RWPE1 (cell line): ENCODE measurements at regions not wholly inside any gene's neighbourhood (a gene's known extent, or its start where the extent isn't known, plus 50 kb on each side); places are given as distances from the start of the nearest gene placed in this dataset.

Experiments
- CTCF ChIA-PET: fragments of 350-600 bp; sonication (Branson Sonifier 250); formaldehyde crosslinking; extraction: SDS; loops from one replicate; lab custom pipeline; 2021; lab: Yijun Ruan, JAX
- POLR2A ChIA-PET: fragments of 400-600 bp; formaldehyde crosslinking; extraction: SDS; loops from one replicate; lab custom pipeline; 2020; ENCODE audit warnings: antibody characterized with exemption; ENCODE audit not compliant: low non-redundant PET; lab: Yijun Ruan, JAX
- DNase-seq: peaks from one replicate; pipeline ENCODE4 v3.0.0; 2012; ENCODE audit warnings: low spot score
- H3K27ac ChIP-seq: fragments of 450-650 bp; 2 replicates; pipeline ENCODE4 v1.5.1; 2017
- TF ChIP-seq, protein P1 (sequence below): fragments of 450-650 bp; conservative IDR thresholded peaks from 2 replicates; pipeline ENCODE4 v1.5.1; 2017; ENCODE audit warnings: low read depth, mild to moderate bottlenecking

DNA sequence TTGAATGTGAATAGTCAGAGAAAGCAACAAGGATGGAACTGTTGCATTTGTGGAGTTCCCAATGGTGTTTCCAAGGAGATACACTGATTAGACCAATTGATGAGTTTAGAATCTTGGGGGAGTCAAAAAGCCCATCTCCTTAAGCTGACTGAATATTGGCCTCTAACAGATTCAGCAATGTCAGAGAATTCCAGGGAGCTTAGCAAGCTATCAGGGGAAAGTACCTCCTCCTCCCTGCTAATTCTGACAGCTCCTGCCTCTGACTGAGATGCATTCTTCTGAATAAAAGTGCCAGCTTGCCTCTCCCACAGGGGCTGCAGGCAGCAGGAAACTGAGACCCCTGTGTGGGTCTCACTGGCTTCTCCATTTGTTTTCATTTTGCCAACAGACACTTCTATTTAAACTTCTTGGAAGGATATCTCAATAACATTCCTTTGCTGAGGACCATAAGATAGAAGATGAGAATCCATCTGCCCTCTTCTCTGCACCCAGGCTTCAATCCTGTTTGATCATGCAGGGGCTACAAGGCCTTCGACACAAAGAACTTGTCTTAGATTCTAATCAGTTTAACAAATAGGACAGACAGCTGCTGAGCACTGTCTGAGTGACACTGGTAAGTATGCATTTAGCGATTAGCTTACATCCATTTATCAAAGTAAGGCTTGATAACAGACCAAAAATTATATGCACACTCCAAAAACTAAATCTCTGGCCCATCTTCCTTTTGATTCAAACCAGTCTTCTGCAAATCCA, 1080.8 kb downstream of the TUSC7 start:
- ChIA-PET POLR2A (no interaction called here), CTCF (no interaction called here)
- no peak for DNase-seq
- TF ChIP-seq, protein P1, sequence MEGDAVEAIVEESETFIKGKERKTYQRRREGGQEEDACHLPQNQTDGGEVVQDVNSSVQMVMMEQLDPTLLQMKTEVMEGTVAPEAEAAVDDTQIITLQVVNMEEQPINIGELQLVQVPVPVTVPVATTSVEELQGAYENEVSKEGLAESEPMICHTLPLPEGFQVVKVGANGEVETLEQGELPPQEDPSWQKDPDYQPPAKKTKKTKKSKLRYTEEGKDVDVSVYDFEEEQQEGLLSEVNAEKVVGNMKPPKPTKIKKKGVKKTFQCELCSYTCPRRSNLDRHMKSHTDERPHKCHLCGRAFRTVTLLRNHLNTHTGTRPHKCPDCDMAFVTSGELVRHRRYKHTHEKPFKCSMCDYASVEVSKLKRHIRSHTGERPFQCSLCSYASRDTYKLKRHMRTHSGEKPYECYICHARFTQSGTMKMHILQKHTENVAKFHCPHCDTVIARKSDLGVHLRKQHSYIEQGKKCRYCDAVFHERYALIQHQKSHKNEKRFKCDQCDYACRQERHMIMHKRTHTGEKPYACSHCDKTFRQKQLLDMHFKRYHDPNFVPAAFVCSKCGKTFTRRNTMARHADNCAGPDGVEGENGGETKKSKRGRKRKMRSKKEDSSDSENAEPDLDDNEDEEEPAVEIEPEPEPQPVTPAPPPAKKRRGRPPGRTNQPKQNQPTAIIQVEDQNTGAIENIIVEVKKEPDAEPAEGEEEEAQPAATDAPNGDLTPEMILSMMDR: no peak
- H3K27ac ChIP-seq: no peak overlapping the region

DNA sequence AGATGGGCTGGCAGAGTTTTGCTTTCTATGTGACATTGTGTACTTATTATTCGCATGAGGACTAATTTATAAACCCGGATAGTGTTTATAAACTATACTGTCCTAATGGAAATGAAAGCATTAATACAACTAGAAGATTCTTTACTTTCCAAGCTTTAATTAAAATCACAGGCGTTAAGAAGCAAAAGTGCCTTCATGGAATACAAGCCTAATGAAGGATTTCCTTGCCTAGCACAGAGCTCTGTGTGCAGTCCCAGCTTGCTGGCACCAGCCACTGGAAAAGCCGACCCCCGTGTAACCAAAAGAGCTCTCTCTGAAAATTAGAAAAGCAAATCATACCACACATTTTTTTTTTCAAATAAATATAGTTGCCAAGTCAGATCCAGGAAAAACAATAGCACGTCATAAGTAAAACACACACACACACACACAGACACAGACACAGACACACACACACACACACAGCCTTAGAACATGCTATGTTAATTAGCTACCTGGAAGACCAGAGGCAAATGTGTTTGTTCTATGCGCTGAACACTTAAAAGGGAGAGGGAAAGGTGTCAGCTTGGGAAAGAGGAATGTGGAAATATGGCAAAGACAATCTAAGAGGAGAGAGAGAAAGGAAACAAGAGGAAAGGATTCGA, 1084.2 kb downstream of the TUSC7 start:
- POLR2A ChIA-PET: no interaction called here
- H3K27ac ChIP-seq: no peak overlapping the region
- no peak for DNase-seq
- TF ChIP-seq, protein P1: no peak
- CTCF ChIA-PET: no interaction called here

DNA sequence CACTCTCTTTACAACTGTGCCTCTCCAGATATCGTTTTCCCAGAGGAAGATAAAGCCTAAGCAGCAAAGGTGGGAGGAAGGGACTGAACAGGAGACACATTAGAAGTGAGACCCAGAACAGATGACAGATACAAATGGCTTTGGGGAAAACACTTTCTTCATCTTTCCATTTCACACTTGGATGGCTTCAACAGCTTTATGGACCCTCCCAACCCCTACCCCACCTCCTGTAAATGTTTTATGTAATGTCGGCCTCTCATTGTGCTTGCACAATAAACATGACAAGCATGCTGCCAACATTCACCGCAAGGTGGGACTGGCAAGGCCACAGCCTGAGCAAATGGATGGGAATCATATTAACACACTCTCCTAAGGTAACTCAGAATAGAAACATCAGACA, 1088.6 kb downstream of the TUSC7 start:
- ChIA-PET POLR2A (no interaction called here), CTCF (no interaction called here)
- H3K27ac ChIP-seq: no peak overlapping the region
- DNase-seq: no peak
- TF ChIP-seq, protein P1: no peak

DNA sequence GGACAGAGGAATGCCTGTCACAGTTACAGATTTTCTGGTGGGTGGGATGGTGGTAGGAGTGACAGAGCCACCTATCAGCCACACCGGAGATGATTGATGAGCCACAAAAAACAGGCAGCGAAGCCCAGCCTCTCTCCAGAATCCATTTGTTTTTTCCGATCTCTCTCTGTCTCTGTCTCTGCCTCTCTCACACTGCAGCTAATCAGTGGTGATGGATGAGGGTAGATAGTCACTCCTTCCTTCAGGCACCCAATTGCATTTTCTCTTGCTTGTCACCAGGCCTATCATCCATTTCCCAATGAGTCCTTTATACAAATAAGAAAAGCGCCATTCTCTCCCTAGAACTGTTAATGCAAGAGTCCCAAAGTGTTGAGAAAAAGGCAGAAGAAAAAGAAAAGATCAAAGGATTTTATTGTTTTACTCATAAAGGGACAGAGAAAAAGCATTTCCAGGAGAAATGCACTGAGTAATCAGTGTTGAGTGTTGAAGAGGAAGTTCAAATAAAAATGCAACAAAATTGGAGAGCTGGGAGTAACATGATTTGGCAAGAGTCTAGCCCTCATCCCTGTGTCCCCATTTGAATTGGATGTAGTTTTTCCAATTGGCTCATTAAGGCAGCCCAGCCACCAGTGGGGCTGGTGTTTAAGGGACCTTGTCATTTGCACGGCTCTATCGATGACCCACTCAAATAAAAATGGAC, 1089.3 kb downstream of the TUSC7 start:
- TF ChIP-seq, protein P1: no peak
- CTCF ChIA-PET: no interaction called here

DNA sequence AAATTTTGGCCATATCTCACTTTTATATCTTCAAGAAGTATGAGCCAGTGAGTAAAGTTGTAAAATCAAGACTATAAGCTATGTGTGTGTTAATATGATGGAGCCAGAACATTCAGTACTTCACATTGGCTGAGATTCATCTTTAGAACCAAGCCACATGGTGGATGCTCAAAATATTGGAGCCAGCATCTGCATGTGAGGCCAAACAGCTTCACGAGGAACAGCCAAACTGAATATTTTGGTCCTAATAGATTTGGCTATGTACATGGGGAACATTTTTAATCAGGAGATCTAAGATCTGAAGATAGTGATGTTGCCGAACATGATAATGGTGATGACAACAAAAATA, 1089.8 kb downstream of the TUSC7 start:
- no peak for DNase-seq
- CTCF ChIA-PET: no interaction called here
- TF ChIP-seq, protein P1: no peak
- POLR2A ChIA-PET: no interaction called here
- H3K27ac ChIP-seq: no peak overlapping the region

More for the DNA sequence above, 1089.3 kb downstream of the TUSC7 start:
- no peak overlapping the region for H3K27ac ChIP-seq
- POLR2A ChIA-PET: no interaction called here
- no peak for DNase-seq

DNA sequence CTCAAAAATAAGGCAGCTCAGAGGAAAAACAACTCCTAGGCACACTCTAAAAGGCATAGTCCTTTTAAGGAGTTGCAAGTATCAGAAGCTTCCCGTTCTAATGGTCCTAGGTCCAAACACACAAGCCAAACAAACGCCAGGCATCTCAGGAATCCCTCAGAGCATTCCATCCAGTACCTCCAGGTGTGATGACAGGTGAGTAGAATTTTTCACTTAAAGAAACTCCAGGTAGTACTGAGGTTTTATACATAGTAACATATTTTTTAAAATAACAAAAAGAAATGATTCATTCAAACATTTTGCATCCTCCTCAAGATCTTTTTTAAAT, 1092.3 kb downstream of the TUSC7 start:
- ChIA-PET CTCF (no interaction called here), POLR2A (no interaction called here)
- TF ChIP-seq, protein P1: no peak
- DNase-seq: no peak
- H3K27ac ChIP-seq: no peak overlapping the region
